PC-3 (cell line): ENCODE measurements at regions not wholly inside any gene's neighbourhood (a gene's known extent, or its start where the extent isn't known, plus 50 kb on each side); places are given as distances from the start of the nearest gene placed in this dataset.

Experiments
- ATAC-seq: fragments of 200-7000 bp; cut with Tn5 transposase; 2 replicates; pipeline ENCODE4 v1.9.1; 2020; ENCODE audit warnings: mild to moderate bottlenecking, moderate library complexity
- BruUV-seq: library from RNA; stranded (reverse); fragments of 400-500 nt; replicated peaks from 2 replicates; lab custom pipeline; 2021; lab: Mats Ljungman, UMichigan
- CTCF ChIA-PET: fragments of 300-600 bp; sonication (Branson Sonifier 250); formaldehyde crosslinking; loops from one replicate; lab custom pipeline; 2022; ENCODE audit warnings: antibody characterized with exemption; lab: Charles Lee
- POLR2A ChIA-PET: fragments of 300-600 bp; sonication (Branson Sonifier 250); formaldehyde crosslinking; loops from one replicate; lab custom pipeline; 2022; ENCODE audit warnings: antibody characterized with exemption; ENCODE audit not compliant: unreplicated experiment; lab: Charles Lee
- DNase-seq: peaks from one replicate; pipeline ENCODE4 v3.0.0-alpha.2; 2015
- H2AFZ ChIP-seq: fragments of 300-600 bp; sonication (generic); 2 replicates; pipeline ENCODE4 v1.6.0; 2016; ENCODE audit warnings: antibody characterized with exemption, low read length
- H3F3A ChIP-seq: fragments of 300-600 bp; sonication (generic); one replicate; pipeline ENCODE4 v1.6.0; 2017; ENCODE audit warnings: antibody characterized with exemption, low read length, control low read depth, mild to moderate bottlenecking; ENCODE audit not compliant: unreplicated experiment
- H3K27ac ChIP-seq: fragments of 300-600 bp; sonication (generic); 2 replicates; pipeline ENCODE4 v1.5.1; 2016; ENCODE audit warnings: mild to moderate bottlenecking, low read length
- H3K27me3 ChIP-seq: fragments of 300-600 bp; sonication (generic); 2 replicates; pipeline ENCODE4 v1.6.1; 2016; ENCODE audit warnings: low read length, mixed read lengths
- H3K36me3 ChIP-seq: fragments of 300-600 bp; sonication (generic); 2 replicates; pipeline ENCODE4 v1.6.1; 2016; ENCODE audit warnings: low read depth, mixed run types, low read length, mixed read lengths
- H3K4me1 ChIP-seq: fragments of 300-600 bp; sonication (generic); 2 replicates; pipeline ENCODE4 v1.5.1; 2016; ENCODE audit warnings: low read length; ENCODE audit not compliant: insufficient read depth
- H3K4me2 ChIP-seq: fragments of 300-600 bp; sonication (generic); 2 replicates; pipeline ENCODE4 v1.6.0; 2016; ENCODE audit warnings: low read length
- H3K4me3 ChIP-seq: fragments of 300-600 bp; sonication (generic); 2 replicates; pipeline ENCODE4 v1.5.1; 2016; ENCODE audit warnings: mild to moderate bottlenecking, low read length, mixed read lengths
- H3K79me2 ChIP-seq: fragments of 300-600 bp; sonication (generic); 2 replicates; pipeline ENCODE4 v1.6.1; 2017; ENCODE audit warnings: low read length, mixed read lengths
- H3K9ac ChIP-seq: fragments of 300-600 bp; sonication (generic); 2 replicates; pipeline ENCODE4 v1.6.0; 2016; ENCODE audit warnings: mild to moderate bottlenecking, low read length
- H3K9me2 ChIP-seq: fragments of 300-600 bp; sonication (generic); replicated peaks from 2 replicates; pipeline ENCODE4 v1.6.1; 2016; ENCODE audit warnings: mixed run types, low read length, mixed read lengths
- H3K9me3 ChIP-seq: fragments of 300-600 bp; sonication (generic); 2 replicates; pipeline ENCODE4 v1.6.1; 2016; ENCODE audit warnings: low read length, mixed read lengths
- H4K20me1 ChIP-seq: fragments of 300-600 bp; sonication (generic); 2 replicates; pipeline ENCODE4 v1.6.1; 2016; ENCODE audit warnings: low read length, mixed read lengths
- EZH2 ChIP-seq: fragments of 300-600 bp; sonication (generic); IDR thresholded peaks from one replicate; pipeline ENCODE4 v1.6.1; 2017; ENCODE audit warnings: antibody characterized with exemption, mild to moderate bottlenecking, low read length; ENCODE audit not compliant: unreplicated experiment
- EZH2phosphoT487 ChIP-seq: fragments of 300-600 bp; sonication (generic); IDR thresholded peaks from 2 replicates; pipeline ENCODE4 v1.6.1; 2018; ENCODE audit warnings: mild to moderate bottlenecking, antibody characterized with exemption, low read length, borderline replicate concordance
- intact Hi-C: fragments of 100-400 bp; cut with micrococcal nuclease; formaldehyde crosslinking; loops from 2 replicates; pipeline ENCODE4 v1.9.0; 2023
- TF ChIP-seq, protein P1 (sequence below): fragments of 300-600 bp; sonication (generic); conservative IDR thresholded peaks from 2 replicates; pipeline ENCODE4 v1.5.1; 2017; ENCODE audit warnings: antibody characterized with exemption, low read depth, mild to moderate bottlenecking, low read length

GRCh38 chr10:44673245-44673983, 237.7 kb upstream of the TMEM72 start:
- BruUV-seq: no TSS peak
- intact Hi-C loops: no loop called here
- Histone ChIP-seq H3K27ac (no peak overlapping the region), H4K20me1 (no peaks in the 10 kb centered on the region), H3K27me3 (no peaks in the 10 kb centered on the region), H3K36me3 (no peaks in the 10 kb centered on the region), H3K4me1 (no peaks in the 10 kb centered on the region), H3K9me3 (no peaks in the 10 kb centered on the region), H3K9me2 (no peaks in the 10 kb centered on the region), H3K79me2 (no peaks in the 10 kb centered on the region), H2AFZ (no peak overlapping the region), H3K4me3 (no peak overlapping the region), H3K9ac (no peak overlapping the region), H3K4me2 (no peak overlapping the region), H3F3A (no peaks in the 10 kb centered on the region)
- DNase-seq (no peak), ATAC-seq (no peak)
- ChIA-PET CTCF (no interaction called here), POLR2A (no interaction called here)
- TF ChIP-seq EZH2: no peak
- TF ChIP-seq, protein P1, sequence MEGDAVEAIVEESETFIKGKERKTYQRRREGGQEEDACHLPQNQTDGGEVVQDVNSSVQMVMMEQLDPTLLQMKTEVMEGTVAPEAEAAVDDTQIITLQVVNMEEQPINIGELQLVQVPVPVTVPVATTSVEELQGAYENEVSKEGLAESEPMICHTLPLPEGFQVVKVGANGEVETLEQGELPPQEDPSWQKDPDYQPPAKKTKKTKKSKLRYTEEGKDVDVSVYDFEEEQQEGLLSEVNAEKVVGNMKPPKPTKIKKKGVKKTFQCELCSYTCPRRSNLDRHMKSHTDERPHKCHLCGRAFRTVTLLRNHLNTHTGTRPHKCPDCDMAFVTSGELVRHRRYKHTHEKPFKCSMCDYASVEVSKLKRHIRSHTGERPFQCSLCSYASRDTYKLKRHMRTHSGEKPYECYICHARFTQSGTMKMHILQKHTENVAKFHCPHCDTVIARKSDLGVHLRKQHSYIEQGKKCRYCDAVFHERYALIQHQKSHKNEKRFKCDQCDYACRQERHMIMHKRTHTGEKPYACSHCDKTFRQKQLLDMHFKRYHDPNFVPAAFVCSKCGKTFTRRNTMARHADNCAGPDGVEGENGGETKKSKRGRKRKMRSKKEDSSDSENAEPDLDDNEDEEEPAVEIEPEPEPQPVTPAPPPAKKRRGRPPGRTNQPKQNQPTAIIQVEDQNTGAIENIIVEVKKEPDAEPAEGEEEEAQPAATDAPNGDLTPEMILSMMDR: no peak
- no peak for TF ChIP-seq EZH2phosphoT487

DNA sequence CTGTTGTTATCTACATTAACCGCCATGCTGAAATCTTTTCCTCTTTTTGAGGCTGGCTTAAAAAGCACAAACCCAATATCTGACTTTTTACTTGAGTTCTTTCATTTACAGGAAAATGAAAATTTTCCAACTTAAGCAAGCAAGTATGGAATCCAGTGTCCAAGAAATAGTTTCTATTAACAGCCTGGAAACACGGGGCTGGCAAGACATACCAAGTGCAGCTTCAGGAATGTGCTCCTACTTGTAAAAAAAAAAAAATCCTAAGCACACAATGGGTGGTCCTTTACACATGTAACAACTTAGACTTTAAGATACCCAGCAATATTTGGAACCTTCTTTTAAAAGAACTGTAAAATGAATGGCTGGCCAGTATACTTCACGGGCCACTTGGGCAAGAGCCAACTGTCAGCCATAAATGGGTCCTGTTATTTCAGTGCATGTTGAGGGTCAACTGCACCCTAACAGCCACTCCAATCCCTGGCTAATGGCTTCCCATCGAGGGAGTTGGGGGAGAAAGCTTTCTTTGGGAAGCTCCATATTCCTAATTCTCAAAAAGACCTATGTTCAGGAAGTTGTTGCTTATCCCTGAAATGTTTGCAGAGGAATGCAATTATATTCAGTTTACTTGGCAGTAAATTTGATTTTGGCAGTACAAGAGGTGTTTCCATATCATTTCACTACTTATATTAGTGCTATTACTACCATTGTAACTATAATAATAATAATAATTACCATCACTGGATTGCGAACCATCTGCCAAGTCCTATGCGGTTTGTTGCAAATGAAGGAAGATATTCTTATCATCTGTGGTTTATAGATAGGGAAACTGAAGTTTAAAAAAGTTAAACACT, 236.4 kb upstream of the TMEM72 start:
- H3K9me2 ChIP-seq: no peaks in the 10 kb centered on the region
- H3F3A ChIP-seq: no peaks in the 10 kb centered on the region
- TF ChIP-seq EZH2phosphoT487: no peak
- no peak overlapping the region for H3K4me2 ChIP-seq
- no peak overlapping the region for H3K9ac ChIP-seq
- H3K36me3 ChIP-seq: no peaks in the 10 kb centered on the region
- no TSS peak for BruUV-seq
- no peaks in the 10 kb centered on the region for H3K4me1 ChIP-seq
- H2AFZ ChIP-seq: no peak overlapping the region
- H4K20me1 ChIP-seq: no peaks in the 10 kb centered on the region
- H3K27ac ChIP-seq: no peak overlapping the region
- no peak for ATAC-seq
- H3K79me2 ChIP-seq: no peaks in the 10 kb centered on the region
- DNase-seq: no peak
- no peaks in the 10 kb centered on the region for H3K9me3 ChIP-seq
- H3K4me3 ChIP-seq: no peak overlapping the region
- ChIA-PET CTCF (no interaction called here), POLR2A (no interaction called here)
- intact Hi-C loops: no loop called here
- H3K27me3 ChIP-seq: no peaks in the 10 kb centered on the region

DNA sequence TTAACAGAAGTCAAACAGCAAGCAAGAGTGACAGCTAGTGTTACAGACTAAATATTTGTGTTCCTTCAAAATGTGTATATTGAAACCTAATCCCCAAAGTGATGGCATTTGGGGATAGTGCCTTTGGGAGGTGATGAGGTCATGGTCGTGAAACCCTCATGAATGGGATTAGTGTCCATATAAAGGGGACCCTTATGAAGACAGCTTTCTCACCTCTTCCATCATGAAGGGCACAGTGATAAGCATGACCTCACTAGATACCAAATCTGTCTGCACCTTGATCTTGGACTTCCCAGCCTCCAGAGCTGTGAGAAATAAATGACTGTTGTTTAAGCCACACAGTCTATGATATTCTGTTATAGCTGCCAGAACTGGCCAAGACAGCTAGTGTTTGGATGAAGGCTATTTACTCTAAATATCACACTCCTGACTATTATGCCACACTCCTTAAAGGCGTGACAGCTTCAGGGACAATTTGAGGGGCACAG, 235.7 kb upstream of the TMEM72 start:
- intact Hi-C loops: no loop called here
- ChIA-PET CTCF (no interaction called here), POLR2A (no interaction called here)
- no peaks in the 10 kb centered on the region for H4K20me1 ChIP-seq
- H3F3A ChIP-seq: no peaks in the 10 kb centered on the region
- TF ChIP-seq, protein P1: no peak
- TF ChIP-seq EZH2phosphoT487 (no peak), EZH2 (no peak)
- DNase-seq (no peak), ATAC-seq (no peak)
- H3K79me2 ChIP-seq: no peaks in the 10 kb centered on the region
- BruUV-seq: no TSS peak
- no peak overlapping the region for H3K4me3 ChIP-seq
- no peaks in the 10 kb centered on the region for H3K4me1 ChIP-seq
- H3K36me3 ChIP-seq: no peaks in the 10 kb centered on the region
- H3K9me3 ChIP-seq: no peaks in the 10 kb centered on the region
- no peaks in the 10 kb centered on the region for H3K27me3 ChIP-seq
- 0 out of 2 replicates have a peak, but pooled peaks cover 2% of the 10 kb centered on the region for H3K9me2 ChIP-seq
- no peak overlapping the region for H2AFZ ChIP-seq
- H3K9ac ChIP-seq: no peak overlapping the region
- no peak overlapping the region for H3K4me2 ChIP-seq
- no peak overlapping the region for H3K27ac ChIP-seq
